RPMI8226 (cell line): ENCODE measurements at regions not wholly inside any gene's neighbourhood (a gene's known extent, or its start where the extent isn't known, plus 50 kb on each side); places are given as distances from the start of the nearest gene placed in this dataset.
"Not testable (repeated sequence)": the region's sequence is repeated elsewhere in the genome, so short reads cannot be mapped to it uniquely, and the experiment has no call there.

Experiments used
- DNase-seq: peaks from one replicate; pipeline ENCODE4 v3.0.0-alpha.2; 2015

DNA sequence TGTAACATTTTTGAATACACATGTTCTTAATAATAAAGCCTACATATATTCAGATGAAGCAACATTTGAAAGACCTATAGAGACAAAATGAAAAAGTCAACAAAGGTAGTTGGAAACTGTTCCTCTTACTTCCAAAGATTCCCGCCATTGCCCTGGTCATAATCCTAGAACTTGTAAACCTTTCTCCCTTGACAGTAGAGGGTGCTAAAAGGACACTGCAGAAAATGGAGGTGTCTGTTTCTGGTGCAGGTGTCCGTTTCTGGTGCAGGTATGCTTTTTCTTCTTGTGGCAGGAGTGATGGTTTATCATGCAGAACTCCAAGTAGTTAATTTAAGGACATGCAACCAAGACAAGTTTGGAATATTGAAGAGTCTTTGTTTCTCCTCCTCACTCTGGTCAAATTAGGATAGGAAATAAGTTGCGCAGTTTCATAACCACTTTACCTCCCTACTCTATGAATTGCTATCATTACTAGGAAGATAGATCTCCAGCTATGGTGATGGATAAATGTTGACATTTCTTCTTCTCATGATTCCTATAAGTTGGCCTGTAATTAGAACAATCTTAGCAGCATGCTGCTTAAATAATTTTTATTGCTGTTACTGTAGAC lies 56.0 kb upstream of the FAM174A start:
- peak; percentile 67 for DNase-seq

DNA sequence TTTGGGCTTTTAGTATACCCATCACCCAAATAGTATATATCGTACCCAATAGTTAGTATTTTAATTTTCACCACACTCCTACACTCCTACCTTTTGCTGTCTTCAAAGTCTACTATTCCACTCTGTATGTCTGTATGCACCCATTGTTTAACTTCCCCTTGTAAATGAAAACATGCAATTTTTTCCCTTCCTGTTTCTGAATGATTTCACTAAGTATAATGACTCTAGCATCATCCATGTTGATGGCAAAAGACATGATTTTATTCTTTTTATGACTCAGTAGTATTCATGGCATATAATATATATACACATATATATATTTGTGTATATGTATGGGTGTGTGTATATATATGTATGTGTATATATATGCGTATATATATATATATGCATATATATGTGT lies 63.1 kb upstream of the FAM174A start:
- no peak for DNase-seq

DNA sequence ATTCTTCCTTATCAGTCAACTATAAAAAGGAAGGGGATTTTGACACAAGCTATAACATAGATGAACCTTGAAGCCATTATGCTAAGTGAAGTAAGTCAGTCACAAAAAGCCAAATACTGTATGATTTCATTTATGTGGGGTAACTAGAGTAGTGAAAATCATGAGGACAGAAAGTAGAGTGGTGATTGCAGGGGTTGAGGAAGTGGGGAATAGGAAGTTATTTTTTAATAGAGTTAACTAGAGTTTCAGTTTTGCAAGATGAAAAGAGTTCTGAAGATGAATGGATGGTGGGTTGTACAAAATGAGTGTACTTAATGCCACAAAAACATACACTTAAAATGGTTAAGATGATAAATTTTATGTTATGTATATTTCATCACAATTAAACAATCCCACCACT lies 65.4 kb upstream of the FAM174A start:
- DNase-seq, result no peak

DNA sequence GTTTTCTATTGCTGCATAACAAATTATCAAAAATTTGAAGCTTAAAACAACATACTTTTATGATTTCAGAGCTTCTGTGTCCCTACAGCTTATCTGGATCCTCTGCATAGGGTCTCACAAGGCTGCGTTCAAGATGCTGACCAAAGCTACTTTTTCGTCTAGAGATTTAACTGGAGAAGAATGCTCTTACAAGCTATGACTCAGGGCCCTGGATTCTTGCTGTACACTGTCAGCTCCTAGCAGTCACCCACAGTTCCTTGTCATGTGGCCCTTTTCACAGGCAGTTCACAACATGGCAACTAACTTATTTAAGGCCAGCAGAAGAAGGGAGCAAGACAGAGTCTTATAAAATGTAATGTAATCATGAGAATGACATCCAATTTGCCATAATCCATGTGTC lies 70.8 kb upstream of the FAM174A start:
- no peak for DNase-seq

DNA sequence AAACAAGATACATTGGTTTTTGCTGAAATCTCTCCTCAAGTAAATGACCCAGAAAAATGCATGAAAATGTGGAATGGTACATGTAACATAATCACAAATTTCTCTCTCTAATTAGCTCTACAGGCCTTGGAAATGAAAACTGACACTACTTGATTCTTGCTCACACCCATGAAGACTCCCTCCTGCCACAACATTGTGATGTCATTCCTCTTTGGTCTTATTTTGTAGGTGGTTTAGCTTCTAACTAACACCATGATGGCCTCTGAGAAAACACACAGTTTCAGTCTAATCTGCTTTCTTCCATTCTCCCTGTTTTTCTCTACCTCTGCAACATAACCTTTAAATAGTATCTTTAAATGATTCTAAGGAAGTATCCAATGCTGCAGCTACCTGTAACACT lies 78.6 kb upstream of the FAM174A start:
- no peak for DNase-seq

DNA sequence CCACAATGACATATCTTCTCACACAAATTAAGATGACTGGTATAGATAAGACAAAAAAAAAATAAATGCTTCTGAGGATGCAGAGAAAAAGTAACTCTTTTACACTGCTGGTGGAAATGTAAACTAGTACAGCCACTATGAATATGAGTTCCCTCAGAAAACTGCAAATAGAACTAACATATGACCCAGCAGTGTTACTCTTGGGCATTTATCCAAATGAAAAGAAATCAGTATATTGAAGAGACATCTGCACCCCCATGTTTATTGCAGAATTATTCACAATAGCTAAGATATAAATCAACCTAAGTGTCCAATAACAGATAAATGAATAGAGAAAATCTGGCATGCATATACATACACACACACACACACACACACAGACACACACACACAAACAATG lies 83.0 kb upstream of the FAM174A start:
- no peak for DNase-seq

DNA sequence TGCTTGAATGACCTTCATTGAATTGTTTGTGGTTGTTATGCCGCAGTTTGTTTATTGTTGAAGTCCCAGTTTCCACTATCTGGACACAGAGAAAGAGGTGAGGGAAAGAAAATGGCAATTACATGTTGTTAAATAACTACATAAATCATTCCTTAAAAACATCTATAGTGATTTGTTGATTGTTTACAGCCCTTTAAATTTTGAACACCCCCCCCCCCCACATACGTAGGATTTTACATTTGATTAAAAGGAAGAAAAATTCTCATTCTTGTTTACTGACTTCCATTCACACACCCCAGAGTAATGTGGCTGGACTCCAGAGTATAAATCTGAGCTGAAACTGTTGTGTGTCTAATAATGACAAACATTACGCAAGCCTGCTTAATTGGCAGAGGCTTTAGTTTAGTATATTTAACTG lies 87.1 kb upstream of the FAM174A start:
- DNase-seq, result no peak

DNA sequence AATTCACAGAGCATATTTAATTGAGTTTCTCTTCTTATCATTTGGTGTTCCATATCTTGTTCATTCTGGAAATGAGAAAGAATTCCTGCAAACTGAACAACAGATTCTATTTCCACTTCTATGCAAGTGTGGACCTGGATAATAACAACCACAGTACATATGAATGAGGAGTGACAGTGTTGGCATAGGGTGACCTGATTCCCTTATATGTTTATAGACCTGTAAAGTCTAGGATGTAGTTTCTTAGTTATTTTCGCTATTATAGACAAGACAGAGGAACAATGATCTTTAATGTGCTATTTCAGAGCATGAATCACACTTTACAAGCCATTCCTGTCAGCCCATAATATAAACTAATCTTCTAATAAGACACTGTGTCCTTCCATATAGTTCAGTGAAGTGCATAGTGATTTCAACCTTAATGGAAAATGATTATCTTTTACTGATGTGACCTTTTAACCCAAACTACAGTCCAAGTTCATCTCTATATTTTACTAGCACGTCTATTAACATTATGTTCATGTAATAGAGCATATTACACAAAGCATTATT lies 88.2 kb upstream of the FAM174A start:
- no peak for DNase-seq

DNA sequence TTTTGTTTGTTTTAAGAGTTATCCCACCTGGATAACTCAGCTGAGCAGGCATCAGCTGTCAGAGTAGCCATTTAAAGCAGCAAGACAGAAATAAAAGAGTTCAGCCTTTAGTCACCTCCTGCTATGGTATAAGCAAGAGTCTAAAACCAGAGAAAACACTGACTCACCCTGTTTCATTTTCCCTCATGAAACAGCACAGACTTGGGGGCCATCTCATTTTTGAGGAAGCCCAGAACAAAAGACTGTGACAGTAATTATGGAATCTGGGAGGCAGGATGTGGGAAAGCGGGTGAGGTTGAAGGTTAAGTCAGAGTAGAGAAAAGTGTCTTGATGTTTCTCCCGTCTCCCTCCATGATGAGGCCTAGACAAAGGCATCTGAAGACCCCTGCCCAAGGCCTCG lies 90.2 kb upstream of the FAM174A start:
- DNase-seq, result no peak

DNA sequence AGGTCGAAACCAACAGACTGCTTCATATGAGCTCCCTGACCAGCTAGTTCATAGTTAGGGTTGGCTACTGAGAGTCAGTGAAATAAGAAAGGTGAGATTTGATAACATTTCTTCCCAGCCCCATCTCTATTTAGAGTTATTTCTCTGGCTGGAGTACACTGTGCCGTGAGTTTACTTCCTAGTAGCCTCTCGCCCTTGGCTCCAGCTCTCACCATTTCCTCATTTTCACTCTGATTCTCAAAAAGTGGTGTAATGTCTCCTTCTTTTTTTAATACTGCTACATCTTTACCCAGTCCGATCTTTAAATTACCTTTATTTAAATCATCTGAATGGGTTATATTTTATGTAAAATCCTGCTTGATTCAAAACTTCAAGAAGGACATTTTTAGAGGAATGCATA lies 100.4 kb upstream of the FAM174A start:
- no peak for DNase-seq

DNA sequence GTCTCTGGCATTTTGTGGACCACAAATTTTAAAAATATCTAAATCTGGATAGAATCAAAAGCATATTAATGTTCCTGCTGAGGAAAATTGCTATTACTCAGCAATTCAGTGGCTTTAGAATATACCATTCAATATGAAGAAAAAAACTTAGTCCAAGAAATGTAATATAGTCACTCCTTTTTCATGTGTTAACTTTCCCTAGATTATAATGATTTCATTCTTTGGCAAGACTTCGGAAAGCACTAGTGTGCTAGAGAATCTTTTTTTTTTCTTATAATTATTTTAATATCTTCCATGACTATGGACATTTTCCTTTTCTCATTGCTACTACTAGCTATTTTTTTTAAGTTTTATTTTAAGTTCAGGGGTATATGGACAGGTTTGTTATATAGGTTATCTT lies 102.4 kb upstream of the FAM174A start:
- DNase-seq, result no peak

DNA sequence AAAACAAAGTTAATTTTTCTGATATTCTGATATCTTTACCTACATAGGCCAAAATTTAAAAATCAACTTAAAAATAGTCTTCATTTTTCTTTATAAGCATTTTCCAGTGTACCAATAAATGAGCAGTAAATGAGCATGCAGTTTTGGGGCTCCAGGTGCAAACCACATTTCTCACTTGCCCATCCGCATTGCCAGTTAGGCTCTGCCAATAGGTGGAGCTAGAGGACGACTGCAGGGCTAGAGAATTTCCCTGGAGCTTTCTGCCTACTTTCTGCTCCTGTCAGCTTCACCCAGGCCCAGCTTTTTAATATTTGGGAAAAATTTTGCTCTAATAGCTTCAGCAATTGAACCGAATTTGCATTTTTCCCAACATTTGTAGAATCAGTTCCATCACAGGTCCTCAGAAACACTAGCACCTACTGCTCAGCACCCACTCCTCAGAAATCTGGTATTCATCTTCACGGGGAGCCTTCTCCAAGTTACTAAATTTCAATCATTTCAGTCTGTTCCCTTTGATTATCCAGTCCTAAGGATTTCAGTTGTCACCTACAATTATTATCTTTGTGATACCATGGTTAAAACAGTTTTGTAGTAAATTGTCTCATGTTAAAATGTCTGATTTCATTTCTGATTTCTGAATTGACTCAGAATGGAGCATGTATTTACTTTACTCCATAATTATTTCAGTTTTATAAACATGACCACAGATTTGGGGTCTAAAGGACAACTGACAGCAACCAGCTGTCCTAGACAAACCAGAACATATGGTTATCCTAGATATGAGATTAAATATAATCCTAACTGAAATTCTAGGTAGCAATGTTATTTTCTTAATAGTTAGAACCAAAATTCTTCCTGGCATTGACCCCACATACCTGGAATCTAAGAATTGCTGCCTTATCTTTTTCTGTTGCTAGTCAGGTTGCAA lies 104.6 kb upstream of the FAM174A start:
- DNase-seq, result peak; percentile 68

DNA sequence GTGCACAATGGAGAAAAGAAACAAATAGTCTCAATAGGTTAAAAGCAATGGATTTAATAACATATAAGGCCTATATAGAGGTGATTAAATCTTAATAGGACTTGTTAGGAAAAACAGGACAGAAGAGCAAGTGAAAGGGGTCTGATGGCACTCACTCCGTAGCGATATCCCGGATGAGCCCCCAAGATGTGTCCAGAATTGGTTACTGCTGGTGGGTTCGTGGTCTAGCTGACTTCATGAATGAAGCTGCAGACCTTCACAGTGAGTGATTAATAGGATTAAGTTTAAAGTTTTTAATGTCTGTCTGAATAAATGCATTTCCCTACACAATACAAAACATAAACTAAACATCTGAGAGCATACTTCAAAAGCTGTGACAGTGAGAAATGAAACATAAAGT lies 110.4 kb upstream of the FAM174A start:
- no peak for DNase-seq

DNA sequence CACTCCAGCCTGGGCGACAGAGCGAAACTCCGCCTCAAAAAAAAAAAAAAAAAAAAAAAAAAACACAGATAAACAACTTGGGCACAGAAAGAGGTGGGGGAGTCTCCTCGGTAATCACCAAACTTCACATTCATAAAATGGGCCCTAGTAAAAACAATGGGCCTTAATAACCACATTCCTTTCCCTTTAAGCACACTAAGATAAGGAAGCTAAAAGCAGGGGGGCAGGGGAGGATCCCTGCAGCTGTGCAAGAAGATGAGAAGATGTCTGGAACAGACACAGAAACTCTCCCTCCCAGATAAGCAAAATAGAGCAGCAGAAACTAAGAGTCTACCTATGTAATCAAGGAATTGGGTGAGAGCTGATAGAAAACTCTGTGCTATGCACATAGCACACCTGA lies 111.2 kb upstream of the FAM174A start:
- DNase-seq, result no peak

DNA sequence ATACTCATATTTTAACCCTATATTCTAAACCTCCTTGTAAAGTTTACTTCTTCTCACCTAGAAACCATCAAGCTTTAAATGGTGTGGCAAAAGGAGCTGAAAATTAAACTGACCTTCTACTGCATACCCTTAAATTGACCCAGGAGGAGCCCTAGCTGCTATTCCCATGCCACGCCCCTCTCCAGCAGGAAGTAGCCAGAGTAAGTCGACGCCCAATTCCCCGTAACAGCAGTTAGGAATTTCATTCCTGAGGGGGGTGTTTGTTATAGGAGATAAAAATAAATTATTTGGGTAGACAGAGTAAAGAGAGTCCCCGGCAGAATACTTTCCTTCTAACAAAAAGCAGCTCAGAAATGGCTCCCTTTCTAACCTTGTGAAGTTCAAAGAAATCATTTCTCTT lies 111.8 kb upstream of the FAM174A start:
- no peak for DNase-seq

DNA sequence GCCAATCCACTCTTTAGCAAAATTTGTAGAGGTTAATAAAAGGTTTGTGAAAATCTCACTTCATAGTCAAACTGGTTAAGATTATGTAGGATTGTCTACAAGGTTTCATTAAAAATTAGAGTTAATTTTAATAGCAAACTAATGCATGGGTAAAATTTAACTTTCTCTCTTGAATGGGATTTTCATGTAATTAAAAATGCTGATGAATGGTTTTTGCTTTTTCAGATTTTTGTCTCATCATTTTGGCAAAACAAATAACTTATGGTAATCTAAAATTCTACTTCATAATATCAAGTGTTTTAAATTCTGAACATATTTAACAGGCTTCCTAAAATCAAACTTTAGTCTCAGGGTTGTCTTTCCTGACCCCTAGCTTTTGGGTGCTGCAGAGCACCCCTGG lies 113.8 kb upstream of the FAM174A start:
- no peak for DNase-seq

DNA sequence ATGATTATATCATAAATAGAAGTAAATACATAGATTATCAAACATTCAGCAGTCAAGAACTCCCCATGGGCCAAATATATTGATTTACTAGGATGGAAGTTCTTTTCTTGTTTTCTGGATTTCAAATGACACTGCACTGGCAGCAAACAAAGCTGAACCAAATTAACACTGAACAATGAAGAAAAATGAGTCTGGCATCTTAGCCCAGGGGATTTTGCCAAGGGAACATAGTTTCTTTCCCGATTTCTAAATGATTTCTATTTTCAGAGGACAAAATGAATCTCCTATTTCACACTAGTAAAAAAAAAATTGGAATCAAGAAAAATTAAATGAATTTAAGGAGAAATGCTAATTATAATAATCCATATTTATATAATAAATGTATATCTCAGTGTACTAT lies 116.9 kb upstream of the FAM174A start:
- DNase-seq, result no peak

DNA sequence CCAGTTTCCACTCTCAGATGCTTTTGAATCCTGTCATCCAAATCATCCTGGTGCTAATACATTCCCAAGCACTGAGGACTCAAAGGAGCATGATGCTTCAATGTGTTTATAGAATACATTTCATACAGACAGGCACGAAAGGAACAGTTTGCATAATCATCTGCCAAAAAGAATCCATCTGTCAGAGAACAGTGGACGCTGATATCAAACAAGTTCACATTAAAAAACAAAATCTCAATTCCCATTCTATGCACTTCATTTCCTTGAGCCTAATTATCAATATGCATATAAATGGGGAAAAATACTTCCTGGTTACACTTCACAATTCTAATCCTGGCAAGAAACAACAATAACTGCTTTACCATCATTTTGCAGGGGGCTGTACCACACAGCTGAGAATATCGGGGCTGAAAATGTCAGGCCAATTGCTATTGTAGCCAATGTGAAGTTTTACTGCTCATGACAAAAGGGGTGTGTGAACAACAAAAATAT lies 125.5 kb upstream of the FAM174A start:
- no peak for DNase-seq

DNA sequence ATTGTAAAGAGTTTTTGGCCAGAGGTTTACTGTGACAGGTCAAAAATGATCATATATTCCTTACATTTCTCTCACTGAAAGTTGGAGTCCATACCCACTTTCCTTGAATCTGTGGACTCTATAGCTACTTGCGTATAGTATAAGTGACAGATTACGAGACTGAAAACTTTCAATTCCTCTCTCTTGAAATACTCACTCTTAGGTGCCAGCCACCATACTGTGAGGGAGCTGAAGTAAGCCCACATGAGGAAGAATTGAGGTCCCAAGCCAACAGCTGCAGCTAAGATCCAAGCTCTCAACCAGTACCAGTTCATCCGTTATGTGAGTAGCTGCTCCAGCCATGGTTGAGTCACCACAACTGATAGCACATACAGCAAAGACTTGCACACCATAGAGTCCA lies 128.1 kb upstream of the FAM174A start:
- no peak for DNase-seq

DNA sequence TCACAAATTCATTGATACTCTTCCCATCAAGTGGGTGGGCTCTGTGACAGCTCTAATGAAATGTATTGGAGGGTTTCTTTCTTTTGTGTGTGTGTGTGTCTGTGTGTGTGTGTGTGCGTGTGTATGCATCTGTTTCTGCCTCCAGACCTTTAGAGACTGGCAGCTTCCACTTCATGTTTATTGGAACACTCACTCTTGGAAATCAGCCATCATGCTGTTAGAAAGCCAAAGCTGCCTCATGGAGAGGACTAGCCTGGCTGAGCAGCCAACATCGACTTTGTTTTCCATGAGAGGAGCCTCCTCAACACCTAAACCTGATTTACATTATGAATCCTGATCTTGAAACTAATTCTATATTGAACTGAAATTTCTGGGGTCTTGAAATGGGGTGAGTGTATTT lies 128.5 kb upstream of the FAM174A start:
- no peak for DNase-seq

DNA sequence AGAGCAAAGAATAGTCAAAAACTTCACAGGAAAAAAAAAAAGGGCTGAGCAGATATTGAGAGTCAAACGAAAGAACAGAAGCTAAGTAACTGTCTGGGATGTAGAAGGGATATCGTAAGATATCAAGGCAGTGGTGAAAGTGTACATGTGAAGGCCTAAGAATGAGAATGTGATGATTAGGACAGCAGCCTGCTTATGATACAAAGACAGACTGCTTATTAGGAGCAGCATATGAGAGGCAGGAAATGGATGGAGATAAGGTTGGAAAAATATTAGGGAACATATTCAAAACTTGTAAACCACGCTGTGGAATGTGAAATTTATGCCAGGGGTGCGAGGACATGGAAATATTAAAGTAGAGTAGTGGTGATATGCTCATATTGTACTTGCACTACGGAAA lies 133.1 kb upstream of the FAM174A start:
- DNase-seq, result no peak

DNA sequence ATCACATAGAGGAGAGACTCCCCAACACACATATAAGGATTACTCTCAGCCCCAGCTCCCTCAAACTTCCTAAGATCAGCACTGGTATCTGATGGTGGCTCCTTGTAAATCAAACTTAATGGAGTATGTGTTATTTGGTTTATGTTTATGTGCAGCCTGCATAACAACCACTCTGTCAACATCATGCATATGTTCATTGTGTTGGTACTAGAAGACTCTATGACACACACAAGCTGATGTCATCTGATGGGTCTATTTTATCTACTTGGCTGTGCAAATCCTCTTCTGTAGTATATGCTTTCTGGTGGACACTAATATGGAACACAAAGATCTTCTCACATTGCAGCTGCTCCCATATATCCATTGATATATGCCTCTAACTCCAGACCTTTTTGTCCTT lies 134.0 kb upstream of the FAM174A start:
- no peak for DNase-seq

DNA sequence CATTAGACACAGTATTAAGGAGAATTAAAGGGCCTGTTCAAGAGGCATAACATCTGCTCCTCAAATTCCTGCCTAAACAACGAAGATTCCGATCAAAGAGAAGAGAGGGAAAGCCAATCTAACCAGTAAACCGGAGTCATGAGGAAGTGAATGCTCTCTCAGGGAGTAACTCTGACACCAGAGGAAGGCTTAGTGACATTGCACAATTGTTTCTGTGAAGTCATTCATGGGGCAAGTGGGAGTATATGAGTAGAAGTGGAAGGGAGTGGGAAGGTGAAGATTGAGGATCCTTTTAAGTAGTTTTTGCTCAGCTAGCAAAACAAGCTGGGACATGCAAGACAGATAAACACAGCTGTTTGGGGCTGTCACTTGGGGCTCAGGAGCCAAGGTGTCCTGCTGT lies 136.4 kb upstream of the FAM174A start:
- DNase-seq, result not testable (repeated sequence)

DNA sequence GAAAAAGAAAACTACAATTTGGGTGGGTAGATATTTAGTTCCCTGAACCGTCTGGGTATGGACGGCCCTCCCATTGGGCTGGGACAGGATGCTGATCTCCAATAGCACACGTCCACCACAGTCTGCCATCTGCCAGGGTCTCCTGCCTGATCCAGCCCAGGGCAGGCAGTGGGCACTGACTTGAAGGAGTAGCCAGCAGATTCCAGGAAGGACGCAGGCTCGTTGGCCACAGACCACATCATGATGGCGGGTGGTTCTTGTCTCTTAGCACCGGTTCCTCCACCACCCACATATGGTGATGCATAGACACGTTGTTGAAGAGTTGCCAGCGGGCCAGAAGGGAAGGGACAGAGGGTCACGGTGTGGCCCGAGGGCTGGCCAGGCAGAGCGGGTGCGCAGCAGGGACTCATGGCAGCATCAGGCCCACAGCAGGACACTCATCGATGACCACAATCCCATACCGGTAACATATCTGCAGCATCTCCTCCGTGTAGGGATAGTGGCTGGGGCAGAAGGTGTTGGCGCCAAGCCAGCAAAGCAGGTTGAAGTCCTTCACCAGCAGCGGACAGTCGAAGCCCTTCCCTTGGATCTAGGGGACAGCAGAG lies 155.8 kb upstream of the FAM174A start:
- DNase-seq, result not testable (repeated sequence)
